ENCODE measurements at regions not wholly inside any gene's neighbourhood (a gene's known extent, or its start where the extent isn't known, plus 50 kb on each side); places are given as distances from the start of the nearest gene placed in this dataset.

GRCh38 chr5:115413651-115414050 is 117.2 kb upstream of the CCDC112 start:
- H3K27ac ChIP-seq (ENCODE audit: low read depth, low read length, poor library complexity, severe bottlenecking): no peak overlapping the region
- TF ChIP-seq CTCF (conservative IDR thresholded peaks at IDR 0.05; ENCODE audit: low read depth, low read length) (no peak), EZH2 (IDR thresholded peaks at IDR 0.05; ENCODE audit: borderline replicate concordance, low read depth, low read length, poor library complexity, severe bottlenecking) (no peak)
- H3K27me3 ChIP-seq (replicated peaks; ENCODE audit: insufficient read depth, low read depth, low read length, poor library complexity): no peaks in the 10 kb centered on the region
- no peaks in the 10 kb centered on the region for H3K9me3 ChIP-seq (ENCODE audit: low read depth, low read length, poor library complexity, severe bottlenecking)
- H3K4me1 ChIP-seq (ENCODE audit: insufficient read depth, low read length, poor library complexity, severe bottlenecking): no peaks in the 10 kb centered on the region
- no peak overlapping the region for H3K4me3 ChIP-seq (ENCODE audit: low read depth, low read length, poor library complexity, severe bottlenecking)
- POLR2A ChIA-PET (ENCODE audit: low non-redundant PET): no interaction called here
- BruUV-seq (replicated peaks): no TSS peak
- no peak for DNase-seq (ENCODE audit: low spot score)
- CTCF ChIA-PET: no interaction called here
- no peaks in the 10 kb centered on the region for H3K36me3 ChIP-seq (ENCODE audit: insufficient read depth, low read length, poor library complexity, severe bottlenecking)
- intact Hi-C loops (cut with micrococcal nuclease; ENCODE audit: unreplicated experiment): no loop called here

GRCh38 chr5:115409094-115409493 is 112.6 kb upstream of the CCDC112 start:
- H3K9me3 ChIP-seq (ENCODE audit: low read depth, low read length, poor library complexity, severe bottlenecking): no peaks in the 10 kb centered on the region
- ChIA-PET POLR2A (ENCODE audit: low non-redundant PET) (no interaction called here), CTCF (no interaction called here)
- no peaks in the 10 kb centered on the region for H3K27me3 ChIP-seq (replicated peaks; ENCODE audit: insufficient read depth, low read depth, low read length, poor library complexity)
- H3K4me1 ChIP-seq (ENCODE audit: insufficient read depth, low read length, poor library complexity, severe bottlenecking): no peaks in the 10 kb centered on the region
- H3K4me3 ChIP-seq (ENCODE audit: low read depth, low read length, poor library complexity, severe bottlenecking): no peak overlapping the region
- no peaks in the 10 kb centered on the region for H3K36me3 ChIP-seq (ENCODE audit: insufficient read depth, low read length, poor library complexity, severe bottlenecking)
- no peak for DNase-seq (ENCODE audit: low spot score)
- no peak for TF ChIP-seq EZH2 (IDR thresholded peaks at IDR 0.05; ENCODE audit: borderline replicate concordance, low read depth, low read length, poor library complexity, severe bottlenecking)
- TF ChIP-seq CTCF (conservative IDR thresholded peaks at IDR 0.05; ENCODE audit: low read depth, low read length): no peak
- H3K27ac ChIP-seq (ENCODE audit: low read depth, low read length, poor library complexity, severe bottlenecking): no peak overlapping the region
- BruUV-seq (replicated peaks): no TSS peak
- intact Hi-C loops (cut with micrococcal nuclease; ENCODE audit: unreplicated experiment): no loop called here

- POLR2A ChIA-PET (ENCODE audit: low non-redundant PET): no interaction called here
Observed at GRCh38 chr5:115402822-115403577, 106.5 kb upstream of the CCDC112 start.

More at GRCh38 chr5:115402822-115403577, 106.5 kb upstream of the CCDC112 start:
- no peaks in the 10 kb centered on the region for H3K9me3 ChIP-seq (ENCODE audit: low read depth, low read length, poor library complexity, severe bottlenecking)
- no peaks in the 10 kb centered on the region for H3K4me1 ChIP-seq (ENCODE audit: insufficient read depth, low read length, poor library complexity, severe bottlenecking)
- no peak overlapping the region for H3K4me3 ChIP-seq (ENCODE audit: low read depth, low read length, poor library complexity, severe bottlenecking)
- intact Hi-C loops (cut with micrococcal nuclease; ENCODE audit: unreplicated experiment): no loop called here
- no peaks in the 10 kb centered on the region for H3K36me3 ChIP-seq (ENCODE audit: insufficient read depth, low read length, poor library complexity, severe bottlenecking)
- DNase-seq (ENCODE audit: low spot score): peak; percentile 18
- no peak for TF ChIP-seq CTCF (conservative IDR thresholded peaks at IDR 0.05; ENCODE audit: low read depth, low read length)
- no peak for TF ChIP-seq EZH2 (IDR thresholded peaks at IDR 0.05; ENCODE audit: borderline replicate concordance, low read depth, low read length, poor library complexity, severe bottlenecking)
- no peaks in the 10 kb centered on the region for H3K27me3 ChIP-seq (replicated peaks; ENCODE audit: insufficient read depth, low read depth, low read length, poor library complexity)
- no peak overlapping the region for H3K27ac ChIP-seq (ENCODE audit: low read depth, low read length, poor library complexity, severe bottlenecking)
- CTCF ChIA-PET: interaction anchor here (0.6 kb wide), 1 partner anchor 171 kb away, joined by 6 read pairs; no protein-coding TSS in a partner anchor
- BruUV-seq (replicated peaks): no TSS peak
